NCI-H2029 (cell line): ENCODE measurements at regions not wholly inside any gene's neighbourhood (a gene's known extent, or its start where the extent isn't known, plus 50 kb on each side); places are given as distances from the start of the nearest gene placed in this dataset.
A peak's percentile ranks its signal among the peaks of the same experiment; 100 is the strongest.
"Not testable (repeated sequence)": the region's sequence is repeated elsewhere in the genome, so short reads cannot be mapped to it uniquely, and the experiment has no call there.

Experiments used
- DNase-seq: peaks from one replicate; lab custom pipeline; 2025; lab: John Stamatoyannopoulos, UW

GRCh38 chr1:188749275-188749674 is 1728.4 kb downstream of the BRINP3 start:
- DNase-seq: not testable (repeated sequence)

GRCh38 chr1:188752027-188752426 is 1725.6 kb downstream of the BRINP3 start:
- DNase-seq: not testable (repeated sequence)

DNA sequence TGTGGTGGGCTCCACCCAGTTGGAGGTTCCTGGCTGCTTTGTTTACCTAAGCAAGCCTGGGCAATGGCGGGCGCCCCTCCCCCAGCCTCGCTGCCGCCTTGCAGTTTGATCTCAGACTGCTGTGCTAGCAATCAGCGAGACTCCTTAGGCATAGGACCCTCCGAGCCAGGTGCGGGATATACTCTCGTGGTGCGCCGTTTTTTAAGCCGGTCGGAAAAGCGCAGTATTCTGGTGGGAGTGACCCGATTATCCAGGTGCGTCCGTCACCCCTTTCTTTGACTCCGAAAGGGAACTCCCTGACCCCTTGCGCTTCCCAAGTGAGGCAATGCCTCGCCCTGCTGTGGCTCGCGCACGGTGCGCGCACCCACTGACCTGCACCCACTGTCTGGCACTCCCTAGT is 1719.9 kb downstream of the BRINP3 start:
- not testable (repeated sequence) for DNase-seq

DNA sequence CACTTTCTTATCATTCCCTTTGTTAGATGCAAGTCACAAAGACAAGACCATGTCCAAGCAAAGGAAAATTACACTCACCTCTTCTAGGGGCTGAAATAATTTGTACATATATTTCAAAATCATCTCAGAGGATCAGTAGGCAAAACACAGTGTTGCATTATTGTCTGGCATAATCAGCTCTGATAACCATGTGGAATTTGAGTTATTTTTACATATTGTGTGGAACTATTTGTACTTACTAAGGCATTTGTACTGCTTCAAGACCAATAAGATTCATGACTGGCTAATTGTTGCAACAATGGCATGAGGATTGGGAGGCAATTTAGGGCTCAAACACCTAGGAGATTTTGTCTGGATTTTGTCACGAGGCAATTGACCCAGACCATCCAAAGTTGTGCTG is 1716.4 kb downstream of the BRINP3 start:
- no peak for DNase-seq

GRCh38 chr1:188762166-188762743 is 1715.4 kb downstream of the BRINP3 start:
- DNase-seq: no peak

DNA sequence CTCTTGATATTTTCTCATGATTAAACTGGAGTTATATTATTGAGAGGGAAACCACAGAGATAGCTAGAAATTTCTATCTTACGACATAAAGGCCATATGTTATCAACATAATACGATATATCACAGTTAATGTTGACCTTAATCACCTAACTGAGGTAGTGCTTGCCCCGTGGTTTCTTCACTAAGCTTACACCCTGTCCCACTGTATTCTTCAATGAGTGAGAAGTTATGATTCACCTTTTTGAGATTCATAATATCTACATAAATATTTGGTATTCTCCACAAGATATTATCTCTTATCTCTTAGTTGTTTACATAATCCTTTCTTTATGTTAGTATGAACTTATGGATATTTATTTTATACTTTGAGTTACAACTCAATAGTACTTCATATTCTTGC is 1714.1 kb downstream of the BRINP3 start:
- DNase-seq: no peak

- no peak for DNase-seq
Measured at GRCh38 chr1:188769181-188769580, 1708.5 kb downstream of the BRINP3 start.

- no peak for DNase-seq
Measured at GRCh38 chr1:188769936-188770335, 1707.7 kb downstream of the BRINP3 start.

- no peak for DNase-seq
Measured at GRCh38 chr1:188778578-188778977, 1699.1 kb downstream of the BRINP3 start.

- DNase-seq: peak; percentile 35
Measured at GRCh38 chr1:188782220-188782841, 1695.3 kb downstream of the BRINP3 start.

DNA sequence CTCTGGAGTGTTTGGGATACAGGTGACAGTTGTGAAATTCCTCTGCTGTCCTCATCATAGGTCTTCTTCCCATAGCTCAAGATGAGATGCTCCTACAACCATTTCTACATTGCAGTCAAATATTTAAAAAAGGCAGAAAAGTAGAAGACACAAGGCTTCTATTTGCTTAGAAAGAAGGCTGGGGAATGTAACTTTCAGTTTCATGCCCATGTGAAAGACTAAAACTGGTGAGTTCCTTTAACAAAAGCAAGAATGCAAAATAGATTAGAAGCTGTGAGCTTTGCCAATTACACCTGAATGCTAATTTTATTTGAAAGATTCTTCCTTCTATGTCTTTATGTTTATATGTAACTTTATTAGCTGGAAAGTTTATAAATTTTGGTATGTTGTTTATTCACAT is 1682.7 kb downstream of the BRINP3 start:
- no peak for DNase-seq

DNA sequence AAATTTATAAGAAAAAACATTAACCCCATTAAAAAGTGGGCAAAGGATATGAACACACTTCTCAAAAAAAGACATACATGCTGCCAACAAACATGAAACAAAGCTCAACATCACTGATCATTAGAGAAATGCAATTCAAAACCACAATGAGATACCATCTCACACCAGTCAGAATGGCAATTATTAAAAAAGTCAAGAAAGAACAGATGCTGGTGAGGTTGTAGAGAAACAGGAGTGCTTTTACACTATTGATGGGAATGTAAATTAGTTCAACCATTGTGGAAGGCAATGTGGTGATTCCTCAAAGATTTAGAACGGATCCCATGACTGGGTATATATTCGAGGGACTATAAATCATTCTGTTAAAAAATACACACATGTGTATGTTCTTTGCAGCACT is 1665.5 kb downstream of the BRINP3 start:
- not testable (repeated sequence) for DNase-seq

GRCh38 chr1:188812836-188813573 is 1664.7 kb downstream of the BRINP3 start:
- DNase-seq: not testable (repeated sequence)

DNA sequence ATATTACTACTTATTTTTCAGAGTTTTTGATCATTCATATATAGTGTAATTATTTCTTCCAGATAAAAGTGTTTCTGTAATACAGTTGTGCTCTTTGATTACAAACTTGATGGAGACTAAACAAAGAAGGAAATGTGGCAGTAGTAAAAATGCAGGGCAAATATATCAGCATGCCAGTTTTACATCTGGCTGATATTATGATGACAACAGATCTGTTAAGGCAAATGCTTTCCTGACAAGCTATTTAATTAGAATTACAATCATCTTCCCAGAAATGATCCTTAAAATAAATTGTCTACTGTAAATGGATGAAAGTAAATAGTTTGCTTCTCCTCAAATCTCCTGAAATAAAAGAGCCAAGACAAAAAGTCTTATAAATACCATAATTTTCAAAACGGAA is 1659.8 kb downstream of the BRINP3 start:
- DNase-seq: no peak

GRCh38 chr1:188822248-188822647 is 1655.4 kb downstream of the BRINP3 start:
- DNase-seq: no peak

- no peak for DNase-seq
Measured at GRCh38 chr1:188825471-188825870, 1652.2 kb downstream of the BRINP3 start.

DNA sequence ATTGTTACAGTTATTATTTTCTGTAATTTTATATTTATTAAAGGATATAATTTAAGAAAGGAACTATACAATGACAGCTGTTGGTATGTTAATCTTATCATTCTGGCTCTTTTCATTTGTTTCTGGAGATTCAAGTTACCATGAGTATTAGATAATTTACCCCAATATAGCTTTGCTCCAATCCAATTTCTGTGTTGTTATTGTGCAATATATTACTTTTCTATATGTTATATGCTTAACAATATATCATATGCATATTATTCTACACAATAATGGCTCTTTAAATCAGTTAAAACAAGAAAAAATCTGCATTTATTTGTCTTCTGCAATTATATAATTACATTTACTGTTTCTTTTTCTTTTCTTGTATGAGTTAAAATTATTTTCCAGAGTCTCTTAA is 1650.9 kb downstream of the BRINP3 start:
- DNase-seq: no peak

GRCh38 chr1:188827400-188827799 is 1650.3 kb downstream of the BRINP3 start:
- DNase-seq: no peak

GRCh38 chr1:188841111-188841696 is 1636.5 kb downstream of the BRINP3 start:
- not testable (repeated sequence) for DNase-seq

DNA sequence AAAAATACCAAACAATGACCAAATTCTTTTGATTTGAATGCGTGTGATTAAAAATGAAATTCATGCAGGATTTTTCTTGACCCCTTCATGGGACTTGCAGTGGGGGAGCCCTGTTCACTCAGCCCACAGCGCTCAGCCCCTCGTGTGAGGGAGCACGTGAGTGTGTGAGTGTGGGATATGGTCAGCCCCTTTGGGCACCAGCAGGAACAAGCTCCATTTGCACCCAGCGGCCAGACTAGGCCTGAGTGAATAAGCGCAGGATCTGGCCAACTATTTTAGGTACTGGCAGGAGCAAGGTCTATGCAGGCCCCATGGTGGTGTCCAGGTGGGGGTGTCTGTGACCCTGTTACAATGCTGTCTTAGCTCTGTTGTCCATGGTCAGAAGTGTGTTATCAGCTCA is 1631.2 kb downstream of the BRINP3 start:
- DNase-seq: no peak

DNA sequence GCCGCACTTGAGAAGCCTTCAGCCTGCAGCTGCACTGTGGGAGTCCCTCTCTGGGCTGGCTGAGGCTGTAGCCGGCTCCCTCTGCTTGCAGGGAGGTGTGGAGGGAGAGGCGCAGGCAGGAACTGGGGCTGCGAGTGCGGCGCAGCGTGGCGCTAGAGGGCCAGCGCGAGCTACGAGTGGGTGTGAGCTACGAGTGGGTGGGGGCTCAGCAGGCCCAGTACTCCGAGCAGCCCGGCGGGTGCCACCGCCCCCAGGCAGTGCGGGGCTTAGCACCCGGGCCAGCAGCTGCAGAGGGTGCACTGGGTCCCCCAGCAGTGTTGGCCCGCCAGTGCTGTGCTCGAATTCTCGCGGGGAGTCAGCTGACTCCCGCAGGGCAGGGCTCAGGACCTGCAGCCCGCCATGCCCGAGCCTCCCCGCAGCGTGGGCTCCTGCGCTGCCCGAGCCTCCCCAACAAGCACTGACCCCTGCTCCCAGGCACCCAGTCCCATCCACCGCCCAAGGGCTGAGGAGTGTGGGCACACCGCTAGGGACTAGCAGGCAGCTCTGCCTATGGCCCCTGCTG is 1620.1 kb downstream of the BRINP3 start:
- DNase-seq: no peak

- DNase-seq: no peak
Measured at GRCh38 chr1:188867614-188868013, 1610.0 kb downstream of the BRINP3 start.

DNA sequence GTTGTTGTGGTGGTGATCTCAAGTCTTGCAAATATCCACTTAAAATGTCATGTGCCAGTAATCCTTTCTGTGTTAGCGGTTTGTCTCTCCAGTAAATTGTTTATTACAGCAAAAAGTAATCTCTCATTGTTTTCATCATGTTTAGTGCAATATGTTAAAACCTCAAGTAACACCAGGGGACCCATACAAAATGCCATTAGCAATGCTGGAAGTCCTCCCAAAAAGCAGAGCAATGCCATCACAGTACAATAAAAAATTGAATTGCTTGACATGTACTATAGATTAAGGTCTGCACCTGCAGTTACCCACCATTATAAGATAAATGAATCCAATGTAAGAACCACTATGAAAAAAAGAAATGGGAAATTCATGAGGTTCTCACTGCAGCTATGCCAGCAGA is 1606.5 kb downstream of the BRINP3 start:
- no peak for DNase-seq
